SW480 (cell line): ENCODE measurements at regions not wholly inside any gene's neighbourhood (a gene's known extent, or its start where the extent isn't known, plus 50 kb on each side); places are given as distances from the start of the nearest gene placed in this dataset.
"Not testable (repeated sequence)": the region's sequence is repeated elsewhere in the genome, so short reads cannot be mapped to it uniquely, and the experiment has no call there.

ENCODE experiments used
- DNase-seq: peaks from one replicate; pipeline ENCODE4 v3.0.0-alpha.2; 2016; ENCODE audit warnings: low spot score

GRCh38 chr18:10141559-10141958 is 227.7 kb downstream of the VAPA start:
- peak; percentile 75 for DNase-seq

GRCh38 chr18:10142056-10142455 is 228.2 kb downstream of the VAPA start:
- peak; percentile 26 for DNase-seq

- peak; percentile 74 for DNase-seq
Measured at GRCh38 chr18:10142496-10143160, 228.8 kb downstream of the VAPA start.

DNA sequence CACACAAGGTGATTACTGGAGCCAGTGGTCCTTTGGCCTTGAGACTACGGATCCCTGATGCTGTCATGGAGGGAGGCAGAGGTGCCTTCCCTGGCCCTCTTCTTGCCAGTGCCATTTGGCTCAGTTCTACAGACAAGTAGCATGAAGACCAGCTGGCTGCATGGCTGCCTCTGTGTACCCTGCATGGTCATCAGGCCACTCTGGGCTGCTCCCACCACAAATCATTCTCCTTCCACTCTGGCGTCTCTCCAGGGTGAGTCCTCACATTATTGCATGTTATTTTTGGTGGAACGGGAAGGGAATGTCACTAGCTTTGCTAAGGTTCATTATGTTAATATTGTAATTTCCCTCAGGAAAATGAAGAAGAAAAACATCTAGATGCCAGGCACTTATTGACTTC is 229.8 kb downstream of the VAPA start:
- no peak for DNase-seq

GRCh38 chr18:10145546-10145945 is 231.7 kb downstream of the VAPA start:
- no peak for DNase-seq

GRCh38 chr18:10147226-10147625 is 233.4 kb downstream of the VAPA start:
- no peak for DNase-seq

GRCh38 chr18:10147752-10148151 is 233.9 kb downstream of the VAPA start:
- no peak for DNase-seq

GRCh38 chr18:10148189-10148929 is 234.5 kb downstream of the VAPA start:
- no peak for DNase-seq

- DNase-seq, result no peak
Measured at GRCh38 chr18:10149768-10150556, 236.1 kb downstream of the VAPA start.

DNA sequence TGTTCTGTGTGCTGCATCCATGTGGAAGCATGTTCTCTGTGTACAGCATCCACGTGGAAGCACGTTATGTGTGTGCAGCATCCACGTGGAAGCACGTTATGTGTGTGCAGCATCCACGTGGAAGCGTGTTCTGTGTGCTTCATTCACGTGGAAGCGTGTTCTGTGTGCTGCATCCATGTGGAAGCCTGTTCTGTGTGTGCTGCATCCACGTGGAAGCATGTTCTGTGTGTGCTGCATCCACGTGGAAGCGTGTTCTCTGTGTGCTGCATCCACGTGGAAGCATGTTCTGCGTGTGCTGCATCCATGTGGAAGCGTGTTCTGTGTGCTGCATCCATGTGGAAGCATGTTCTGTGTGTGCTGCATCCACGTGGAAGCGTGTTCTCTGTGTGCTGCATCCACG is 236.8 kb downstream of the VAPA start:
- DNase-seq, result not testable (repeated sequence)

GRCh38 chr18:10152475-10152874 is 238.7 kb downstream of the VAPA start:
- DNase-seq, result no peak

DNA sequence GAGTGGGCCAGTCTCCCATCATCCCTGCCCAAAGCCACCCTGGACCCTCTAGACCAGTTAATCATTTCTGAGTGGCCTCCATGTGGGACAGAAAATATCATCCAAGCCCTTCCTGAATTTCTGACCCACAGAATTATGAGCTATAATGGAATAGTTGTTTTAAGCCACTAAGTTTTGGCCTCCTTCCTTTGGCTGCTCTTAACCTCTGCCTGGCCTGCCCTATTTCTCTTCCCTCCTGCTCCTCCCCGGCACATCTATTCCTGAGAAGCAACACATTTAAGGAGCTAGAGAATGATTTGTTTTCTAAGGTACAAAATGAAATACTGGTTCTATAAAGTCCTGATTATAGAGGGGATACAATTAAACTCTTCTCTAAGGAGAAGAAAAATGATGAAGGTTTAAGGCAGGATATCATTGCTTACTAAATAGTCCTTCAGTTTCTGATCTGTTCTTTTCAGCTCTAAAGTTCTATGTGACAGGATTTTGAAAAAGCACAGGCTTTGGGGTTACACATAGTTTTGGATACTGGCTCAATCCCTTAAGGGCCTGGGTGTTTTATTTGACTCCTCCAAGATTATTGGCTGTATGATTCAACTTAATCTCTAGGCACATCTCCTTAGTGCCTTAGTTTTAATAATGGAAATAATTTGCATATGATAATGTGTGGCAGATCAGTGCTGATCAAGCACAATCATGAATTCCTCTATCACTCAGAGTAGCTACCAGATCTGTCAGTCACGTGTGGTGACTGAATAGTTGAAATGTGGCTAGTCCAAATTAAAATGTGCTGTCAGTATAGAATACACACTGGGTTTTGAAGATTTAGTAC is 240.3 kb downstream of the VAPA start:
- DNase-seq, result no peak

GRCh38 chr18:10157706-10158105 is 243.9 kb downstream of the VAPA start:
- no peak for DNase-seq

- DNase-seq, result peak; percentile 55
Measured at GRCh38 chr18:10160251-10160650, 246.4 kb downstream of the VAPA start.

- no peak for DNase-seq
Measured at GRCh38 chr18:10161315-10161714, 247.5 kb downstream of the VAPA start.

DNA sequence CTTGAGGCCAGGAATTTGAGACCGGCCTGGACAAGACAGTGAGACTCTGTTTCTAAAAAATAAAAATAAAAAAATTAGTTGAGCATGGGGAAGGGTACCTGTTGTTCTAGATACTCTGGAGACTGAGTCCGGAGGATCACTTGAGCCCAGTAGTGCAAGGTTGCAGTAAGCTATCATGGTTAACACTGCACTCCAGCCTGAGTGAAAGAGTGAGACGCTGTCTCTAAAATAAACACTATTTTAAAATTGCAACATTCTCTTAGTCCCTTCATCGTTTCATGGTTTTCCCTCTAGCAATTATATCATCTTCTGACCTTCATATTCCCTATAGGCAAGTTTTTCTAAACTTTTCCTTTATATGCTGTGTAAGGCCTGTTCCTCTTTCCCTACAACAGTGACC is 248.5 kb downstream of the VAPA start:
- no peak for DNase-seq

DNA sequence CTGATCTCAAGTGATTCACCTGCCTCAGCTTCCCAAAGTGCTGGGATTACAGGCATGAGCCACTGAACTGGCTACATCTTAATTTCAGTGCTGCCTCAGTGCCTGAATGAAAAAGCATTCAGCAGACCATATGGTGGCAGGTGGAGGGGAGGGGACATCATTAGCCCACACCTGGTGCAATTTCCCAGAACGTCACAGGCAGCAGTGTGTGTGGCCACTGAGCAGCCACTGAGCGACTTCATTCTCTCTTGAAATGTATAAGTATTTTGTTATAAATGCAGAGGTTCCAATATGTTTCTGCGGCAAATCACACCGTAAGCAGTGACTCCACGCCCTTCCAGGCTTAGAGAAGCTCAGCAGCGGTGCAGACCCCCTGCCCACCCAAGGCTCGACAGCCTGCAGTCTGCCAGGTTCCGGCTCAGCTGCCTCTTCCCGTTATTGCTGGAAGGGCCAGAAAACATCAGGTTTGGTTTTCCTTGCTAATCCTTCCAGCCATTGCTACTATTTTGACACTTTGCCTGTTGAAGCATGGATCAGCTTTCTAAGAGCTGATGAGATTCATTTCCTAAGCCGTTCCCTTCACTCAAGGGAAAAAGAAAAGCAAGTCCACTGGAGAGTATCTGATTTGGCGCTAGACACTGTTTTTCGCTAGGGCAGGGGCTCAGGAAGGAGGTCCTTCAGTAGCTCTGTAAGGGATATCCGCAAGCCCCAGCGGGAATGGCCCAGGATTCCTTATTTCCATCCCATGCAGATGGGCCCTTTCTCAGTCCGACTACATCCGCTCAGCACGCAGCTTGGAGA is 250.7 kb downstream of the VAPA start:
- DNase-seq, result no peak

DNA sequence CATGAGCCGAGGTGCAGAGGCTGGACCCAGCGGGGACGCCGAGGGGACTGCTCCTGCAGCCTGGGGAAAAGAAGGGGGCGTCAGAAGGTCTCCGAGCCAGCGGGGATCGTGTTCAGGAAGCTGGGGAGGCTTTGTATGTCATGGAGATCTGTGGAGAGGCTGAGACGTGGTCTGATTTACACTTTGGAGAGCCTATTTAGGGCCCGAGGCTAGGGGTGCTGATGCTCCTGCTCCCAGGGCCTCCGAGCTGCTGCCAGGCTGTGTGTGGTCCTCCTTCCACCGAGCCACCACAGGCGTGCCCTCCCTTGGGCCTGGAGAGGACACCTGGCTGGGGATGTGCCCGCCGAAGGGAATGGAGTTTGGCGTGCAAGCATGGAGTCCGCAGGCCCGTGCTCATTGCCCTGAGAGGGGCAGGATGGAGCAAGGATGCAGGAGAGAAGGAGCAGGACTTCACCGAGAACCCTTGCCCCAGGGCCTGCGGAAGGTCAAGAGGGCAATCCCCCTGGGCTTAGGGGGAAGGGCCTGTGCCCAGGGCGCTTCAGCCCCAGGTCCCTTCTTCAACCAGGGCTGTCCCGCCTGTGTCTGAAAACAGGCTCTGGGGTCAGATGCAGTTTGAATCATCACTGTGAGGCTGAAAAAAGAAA is 252.5 kb downstream of the VAPA start:
- no peak for DNase-seq

DNA sequence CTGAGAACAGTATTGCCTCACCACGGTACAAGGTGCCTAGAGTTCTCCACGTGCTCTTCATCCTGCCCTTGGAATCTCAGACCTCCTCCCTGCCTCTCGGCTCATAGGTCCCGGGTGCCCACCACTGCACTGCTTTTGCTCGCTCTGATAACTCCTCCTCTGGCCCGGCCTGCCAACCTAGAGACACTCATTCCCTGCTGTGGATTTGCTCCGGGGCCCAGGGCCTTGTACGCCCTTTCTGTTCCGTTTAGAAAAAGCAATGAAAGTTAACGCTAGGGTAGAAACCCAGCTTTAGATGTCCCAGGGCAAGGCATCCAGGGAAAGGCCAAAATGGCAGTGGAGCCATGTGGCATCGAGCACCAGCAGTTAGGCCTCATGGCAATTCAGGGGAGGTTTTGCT is 253.9 kb downstream of the VAPA start:
- no peak for DNase-seq

DNA sequence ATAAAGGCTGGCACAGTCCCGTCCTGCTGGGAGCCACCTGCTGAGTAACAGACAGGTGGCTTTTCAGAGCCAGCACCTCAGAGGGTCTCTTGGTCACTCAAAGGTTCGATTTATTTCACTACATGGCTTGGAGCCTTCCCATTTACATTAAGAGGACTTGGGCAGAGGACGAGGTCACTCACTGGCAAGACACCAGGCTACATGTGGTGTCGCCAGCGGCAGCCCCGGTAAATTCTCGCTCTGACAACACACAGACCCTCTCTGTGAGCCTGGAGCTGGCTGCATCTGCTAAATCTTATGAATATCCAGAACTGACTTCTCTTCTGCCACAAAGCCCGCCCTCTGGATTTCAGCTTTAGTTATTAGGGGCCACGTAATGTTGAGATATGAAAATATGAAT is 254.7 kb downstream of the VAPA start:
- DNase-seq, result no peak

- peak; percentile 77 for DNase-seq
Measured at GRCh38 chr18:10169064-10169562, 255.3 kb downstream of the VAPA start.
